HG02840 (cell line): ENCODE measurements at regions not wholly inside any gene's neighbourhood (a gene's known extent, or its start where the extent isn't known, plus 50 kb on each side); places are given as distances from the start of the nearest gene placed in this dataset.
A peak's percentile ranks its signal among the peaks of the same experiment; 100 is the strongest.

Experiments used
- ATAC-seq: cut with Tn5 transposase; IDR thresholded peaks from one replicate; pipeline ENCODE4 v1.9.1; 2021; ENCODE audit warnings: mild to moderate bottlenecking, moderate library complexity, moderate number of reproducible peaks; ENCODE audit not compliant: unreplicated experiment, low FRiP score

- no peak for ATAC-seq
These were observed 73.4 kb downstream of the NTMT2 start for GRCh38 chr1:170219163-170219562.

GRCh38 chr1:170221031-170221430 is 75.3 kb downstream of the NTMT2 start:
- no peak for ATAC-seq

- ATAC-seq, result no peak
These were observed 75.7 kb downstream of the NTMT2 start for GRCh38 chr1:170221495-170221894.

GRCh38 chr1:170224469-170224868 is 78.7 kb downstream of the NTMT2 start:
- no peak for ATAC-seq

GRCh38 chr1:170225781-170226530 is 80.2 kb downstream of the NTMT2 start:
- no peak for ATAC-seq

GRCh38 chr1:170226767-170227166 is 81.0 kb downstream of the NTMT2 start:
- no peak for ATAC-seq

GRCh38 chr1:170230323-170230722 is 84.6 kb downstream of the NTMT2 start:
- no peak for ATAC-seq

GRCh38 chr1:170231662-170232061 is 85.9 kb downstream of the NTMT2 start:
- ATAC-seq, result no peak

- ATAC-seq, result no peak
These were observed 93.1 kb downstream of the NTMT2 start for GRCh38 chr1:170238704-170239391.

- no peak for ATAC-seq
These were observed 93.7 kb downstream of the NTMT2 start for GRCh38 chr1:170239445-170239844.

GRCh38 chr1:170240409-170240808 is 94.7 kb downstream of the NTMT2 start:
- ATAC-seq, result peak; percentile 88

- ATAC-seq, result no peak
These were observed 95.6 kb downstream of the NTMT2 start for GRCh38 chr1:170241266-170241851.

GRCh38 chr1:170247751-170248521 is 102.2 kb downstream of the NTMT2 start:
- no peak for ATAC-seq

- ATAC-seq, result no peak
These were observed 104.9 kb downstream of the NTMT2 start for GRCh38 chr1:170250531-170251276.

GRCh38 chr1:170252851-170253579 is 107.3 kb downstream of the NTMT2 start:
- no peak for ATAC-seq

- ATAC-seq, result no peak
These were observed 108.6 kb downstream of the NTMT2 start for GRCh38 chr1:170254371-170254770.

- ATAC-seq, result no peak
These were observed 115.9 kb downstream of the NTMT2 start for GRCh38 chr1:170261669-170262068.

GRCh38 chr1:170262276-170262939 is 116.6 kb downstream of the NTMT2 start:
- no peak for ATAC-seq

- no peak for ATAC-seq
These were observed 119.5 kb downstream of the NTMT2 start for GRCh38 chr1:170265234-170265633.
